GM21717 (cell line): ENCODE measurements at regions not wholly inside any gene's neighbourhood (a gene's known extent, or its start where the extent isn't known, plus 50 kb on each side); places are given as distances from the start of the nearest gene placed in this dataset.
"Not testable (repeated sequence)": the region's sequence is repeated elsewhere in the genome, so short reads cannot be mapped to it uniquely, and the experiment has no call there.

Experiments
- ATAC-seq: cut with Tn5 transposase; IDR thresholded peaks from one replicate; pipeline ENCODE4 v1.9.1; 2021; ENCODE audit warnings: mild to moderate bottlenecking, moderate library complexity; ENCODE audit not compliant: unreplicated experiment

- ATAC-seq = no peak
Observed at GRCh38 chr3:144773350-144773749, 801.7 kb downstream of the DIPK2A start.

- no peak for ATAC-seq
Observed at GRCh38 chr3:144774897-144775296, 803.3 kb downstream of the DIPK2A start.

GRCh38 chr3:144775551-144775950, 803.9 kb downstream of the DIPK2A start:
- ATAC-seq = no peak

- no peak for ATAC-seq
Observed at GRCh38 chr3:144777906-144778305, 806.3 kb downstream of the DIPK2A start.

- ATAC-seq = no peak
Observed at GRCh38 chr3:144791034-144791433, 819.4 kb downstream of the DIPK2A start.

GRCh38 chr3:144801890-144802289, 830.3 kb downstream of the DIPK2A start:
- ATAC-seq = no peak

- ATAC-seq = no peak
Observed at GRCh38 chr3:144809380-144809779, 837.8 kb downstream of the DIPK2A start.

GRCh38 chr3:144810160-144810559, 838.5 kb downstream of the DIPK2A start:
- ATAC-seq = peak; percentile 97

- no peak for ATAC-seq
Observed at GRCh38 chr3:144815655-144816054, 844.0 kb downstream of the DIPK2A start.

GRCh38 chr3:144816323-144816722, 844.7 kb downstream of the DIPK2A start:
- no peak for ATAC-seq

GRCh38 chr3:144818973-144819372, 847.4 kb downstream of the DIPK2A start:
- ATAC-seq = no peak

- not testable (repeated sequence) for ATAC-seq
Observed at GRCh38 chr3:144820232-144820631, 848.6 kb downstream of the DIPK2A start.

GRCh38 chr3:144820726-144821125, 849.1 kb downstream of the DIPK2A start:
- no peak for ATAC-seq

- no peak for ATAC-seq
Observed at GRCh38 chr3:144821583-144821982, 850.0 kb downstream of the DIPK2A start.

GRCh38 chr3:144822671-144823070, 851.0 kb downstream of the DIPK2A start:
- ATAC-seq = no peak

- no peak for ATAC-seq
Observed at GRCh38 chr3:144831955-144832716, 860.5 kb downstream of the DIPK2A start.

- no peak for ATAC-seq
Observed at GRCh38 chr3:144839991-144840390, 868.4 kb downstream of the DIPK2A start.

- no peak for ATAC-seq
Observed at GRCh38 chr3:144840866-144841265, 869.2 kb downstream of the DIPK2A start.

GRCh38 chr3:144843099-144843498, 871.5 kb downstream of the DIPK2A start:
- no peak for ATAC-seq

- ATAC-seq = no peak
Observed at GRCh38 chr3:144852999-144853398, 881.4 kb downstream of the DIPK2A start.

- not testable (repeated sequence) for ATAC-seq
Observed at GRCh38 chr3:144854020-144854419, 882.4 kb downstream of the DIPK2A start.

- ATAC-seq = no peak
Observed at GRCh38 chr3:144859161-144859560, 887.5 kb downstream of the DIPK2A start.

- ATAC-seq = no peak
Observed at GRCh38 chr3:144864646-144865045, 893.0 kb downstream of the DIPK2A start.
